Caco-2 (cell line): ENCODE measurements at regions not wholly inside any gene's neighbourhood (a gene's known extent, or its start where the extent isn't known, plus 50 kb on each side); places are given as distances from the start of the nearest gene placed in this dataset.

Experiments used
- BruUV-seq: library from RNA; stranded (reverse); fragments of 400-500 nt; replicated peaks from 2 replicates; lab custom pipeline; 2021; lab: Mats Ljungman, UMichigan
- CTCF ChIA-PET: fragments of 300-600 bp; sonication (Branson Sonifier 250); formaldehyde crosslinking; loops from one replicate; lab custom pipeline; 2022; ENCODE audit warnings: antibody characterized with exemption; lab: Charles Lee
- POLR2A ChIA-PET: fragments of 300-600 bp; sonication (Branson Sonifier 250); formaldehyde crosslinking; loops from one replicate; lab custom pipeline; 2022; ENCODE audit warnings: antibody characterized with exemption; lab: Charles Lee
- DNase-seq, 2 experiments: peaks; one replicate each; pipeline versions ENCODE4 v3.0.0 to v3.0.0-alpha.2; 2020 to 2022
- H3K27me3 ChIP-seq: replicated peaks from 2 replicates; pipeline ENCODE4 v1.6.0; 2011; ENCODE audit warnings: low read length; ENCODE audit not compliant: control insufficient read depth, insufficient read depth
- H3K36me3 ChIP-seq: 2 replicates; pipeline ENCODE4 v1.5.1; 2011; ENCODE audit warnings: low read length; ENCODE audit not compliant: control insufficient read depth, insufficient read depth
- H3K4me1 ChIP-seq: fragments of 250-450 bp; sonication (Bioruptor Pico); 2 replicates; pipeline ENCODE4 v1.5.1; 2020; ENCODE audit warnings: mild to moderate bottlenecking
- H3K4me3 ChIP-seq: 2 replicates; pipeline ENCODE4 v1.5.1; 2011; ENCODE audit warnings: low read depth, mild to moderate bottlenecking, control low read depth, low read length
- H3K9me3 ChIP-seq: fragments of 250-450 bp; sonication (Bioruptor Pico); 2 replicates; pipeline ENCODE4 v1.5.1; 2020; ENCODE audit warnings: mild to moderate bottlenecking, moderate library complexity
- H3K27ac Mint-ChIP-seq: one replicate; pipeline ENCODE4 v1.8.0; 2022; ENCODE audit warnings: mixed read lengths; ENCODE audit not compliant: unreplicated experiment
- H3K27me3 Mint-ChIP-seq: one replicate; pipeline ENCODE4 v1.8.0; 2022; ENCODE audit warnings: mixed read lengths; ENCODE audit not compliant: insufficient read depth, unreplicated experiment
- H3K36me3 Mint-ChIP-seq: one replicate; pipeline ENCODE4 v1.8.0; 2022; ENCODE audit warnings: mild to moderate bottlenecking, mixed read lengths; ENCODE audit not compliant: insufficient read depth, unreplicated experiment
- H3K4me1 Mint-ChIP-seq: one replicate; pipeline ENCODE4 v1.8.0; 2022; ENCODE audit warnings: low read depth, mixed read lengths; ENCODE audit not compliant: unreplicated experiment
- H3K4me3 Mint-ChIP-seq: one replicate; pipeline ENCODE4 v1.8.0; 2022; ENCODE audit warnings: mild to moderate bottlenecking, moderate library complexity, mixed read lengths; ENCODE audit not compliant: unreplicated experiment
- H3K9me3 Mint-ChIP-seq: one replicate; pipeline ENCODE4 v1.8.0; 2022; ENCODE audit warnings: mixed read lengths; ENCODE audit not compliant: unreplicated experiment
- intact Hi-C: fragments of 100-400 bp; cut with micrococcal nuclease; formaldehyde crosslinking; loops from one replicate; pipeline ENCODE4 v1.10.0; 2022; ENCODE audit not compliant: unreplicated experiment
- TF ChIP-seq, protein P1 (sequence below), 2 experiments: fragments of 200-600 bp in 1 of 2; IDR thresholded peaks; 1 replicate in 1 of 2; 2 replicates in 1 of 2; pipeline versions ENCODE4 v1.5.1 to v1.8.0; 2011 to 2022; ENCODE audit warnings: antibody characterized with exemption in 1 of 2, control low read depth in 1 of 2, inconsistent platforms in 1 of 2, low read depth in 1 of 2, low read length in 1 of 2, mild to moderate bottlenecking in 1 of 2, moderate library complexity in 1 of 2; ENCODE audit not compliant: insufficient read depth in 1 of 2, severe bottlenecking in 1 of 2, unreplicated experiment in 1 of 2

DNA sequence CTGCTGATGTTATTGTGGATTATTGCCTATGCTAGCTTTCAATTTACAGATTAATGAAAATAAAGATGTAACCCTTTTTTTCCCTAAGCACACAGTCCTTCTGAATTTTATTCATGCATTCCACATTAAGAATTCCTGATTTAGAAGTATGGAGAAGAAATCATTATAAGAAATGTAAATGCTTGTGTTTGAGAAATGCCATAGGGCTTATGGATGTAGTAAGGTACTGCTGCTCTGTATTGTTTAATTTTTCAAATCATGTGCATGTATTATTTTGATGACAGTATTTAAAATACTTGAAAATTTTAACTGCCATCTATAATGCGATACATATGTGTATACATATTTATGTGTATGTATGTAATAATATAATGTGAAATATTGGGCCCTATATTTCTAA, 167.1 kb upstream of the SOX5 start:
- no TSS peak for BruUV-seq
- no peaks in the 10 kb centered on the region for H3K9me3 Mint-ChIP-seq
- Histone ChIP-seq H3K36me3 (no peaks in the 10 kb centered on the region), H3K27me3 (no peaks in the 10 kb centered on the region), H3K9me3 (0 out of 2 replicates have a peak, but pooled peaks cover 3% of the 10 kb centered on the region), H3K4me1 (peaks cover 6% of the 10 kb centered on the region; the same call in 1 of the 2 replicates), H3K4me3 (no peak overlapping the region)
- ChIA-PET CTCF (no interaction called here), POLR2A (no interaction called here)
- TF ChIP-seq, protein P1, sequence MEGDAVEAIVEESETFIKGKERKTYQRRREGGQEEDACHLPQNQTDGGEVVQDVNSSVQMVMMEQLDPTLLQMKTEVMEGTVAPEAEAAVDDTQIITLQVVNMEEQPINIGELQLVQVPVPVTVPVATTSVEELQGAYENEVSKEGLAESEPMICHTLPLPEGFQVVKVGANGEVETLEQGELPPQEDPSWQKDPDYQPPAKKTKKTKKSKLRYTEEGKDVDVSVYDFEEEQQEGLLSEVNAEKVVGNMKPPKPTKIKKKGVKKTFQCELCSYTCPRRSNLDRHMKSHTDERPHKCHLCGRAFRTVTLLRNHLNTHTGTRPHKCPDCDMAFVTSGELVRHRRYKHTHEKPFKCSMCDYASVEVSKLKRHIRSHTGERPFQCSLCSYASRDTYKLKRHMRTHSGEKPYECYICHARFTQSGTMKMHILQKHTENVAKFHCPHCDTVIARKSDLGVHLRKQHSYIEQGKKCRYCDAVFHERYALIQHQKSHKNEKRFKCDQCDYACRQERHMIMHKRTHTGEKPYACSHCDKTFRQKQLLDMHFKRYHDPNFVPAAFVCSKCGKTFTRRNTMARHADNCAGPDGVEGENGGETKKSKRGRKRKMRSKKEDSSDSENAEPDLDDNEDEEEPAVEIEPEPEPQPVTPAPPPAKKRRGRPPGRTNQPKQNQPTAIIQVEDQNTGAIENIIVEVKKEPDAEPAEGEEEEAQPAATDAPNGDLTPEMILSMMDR (IDR thresholded peaks at IDR 0.05; ENCODE audit: insufficient read depth in 1 of 2, low read depth in 1 of 2, low read length in 1 of 2, severe bottlenecking in 1 of 2, unreplicated experiment in 1 of 2), result no peak
- H3K27me3 Mint-ChIP-seq, result no peaks in the 10 kb centered on the region
- intact Hi-C loops, result no loop called here
- H3K27ac Mint-ChIP-seq, result no peak overlapping the region
- no peak overlapping the region for H3K4me3 Mint-ChIP-seq
- H3K4me1 Mint-ChIP-seq, result peaks cover 8% of the 10 kb centered on the region
- DNase-seq, result no peak
- H3K36me3 Mint-ChIP-seq, result no peaks in the 10 kb centered on the region

DNA sequence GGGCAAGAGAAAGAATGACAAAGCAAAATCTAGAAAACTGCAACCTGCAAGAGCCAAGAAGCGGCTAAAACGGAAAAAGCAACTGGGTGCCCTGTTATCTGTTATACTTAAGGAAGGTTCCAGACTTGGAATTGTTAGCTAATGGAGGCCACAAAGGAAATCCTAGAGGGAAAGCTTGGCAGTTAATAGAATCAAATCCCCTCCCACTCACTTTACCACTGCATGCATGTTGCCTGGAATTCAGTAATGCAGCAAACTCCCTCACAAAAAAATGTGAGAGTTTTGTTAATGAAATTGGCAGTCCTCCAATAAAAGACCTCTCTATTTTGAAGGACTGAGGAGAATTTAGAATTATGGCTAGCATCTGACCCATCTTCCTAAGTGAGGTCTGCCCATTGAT, 164.2 kb upstream of the SOX5 start:
- Mint-ChIP-seq H3K36me3 (no peaks in the 10 kb centered on the region), H3K27ac (no peak overlapping the region), H3K9me3 (no peaks in the 10 kb centered on the region), H3K27me3 (no peaks in the 10 kb centered on the region), H3K4me1 (peaks cover 8% of the 10 kb centered on the region), H3K4me3 (no peak overlapping the region)
- ChIA-PET CTCF (no interaction called here), POLR2A (no interaction called here)
- BruUV-seq, result no TSS peak
- TF ChIP-seq, protein P1 (IDR thresholded peaks at IDR 0.05; ENCODE audit: insufficient read depth in 1 of 2, low read depth in 1 of 2, low read length in 1 of 2, severe bottlenecking in 1 of 2, unreplicated experiment in 1 of 2), result no peak
- Histone ChIP-seq H3K9me3 (no peaks in the 10 kb centered on the region), H3K4me3 (no peak overlapping the region), H3K27me3 (no peaks in the 10 kb centered on the region), H3K4me1 (peaks cover 6% of the 10 kb centered on the region; the same call in 1 of the 2 replicates), H3K36me3 (no peaks in the 10 kb centered on the region)
- no peak for DNase-seq
- intact Hi-C loops, result no loop called here

GRCh38 chr12:24111616-24112015, 162.1 kb upstream of the SOX5 start:
- no peaks in the 10 kb centered on the region for H3K36me3 Mint-ChIP-seq
- no peaks in the 10 kb centered on the region for H3K27me3 Mint-ChIP-seq
- intact Hi-C loops, result no loop called here
- H3K9me3 ChIP-seq, result no peaks in the 10 kb centered on the region
- TF ChIP-seq, protein P1 (IDR thresholded peaks at IDR 0.05; ENCODE audit: insufficient read depth in 1 of 2, low read depth in 1 of 2, low read length in 1 of 2, severe bottlenecking in 1 of 2, unreplicated experiment in 1 of 2), result no peak
- DNase-seq, result no peak
- H3K4me3 ChIP-seq, result no peak overlapping the region
- H3K36me3 ChIP-seq, result no peaks in the 10 kb centered on the region
- H3K4me3 Mint-ChIP-seq, result no peak overlapping the region
- H3K4me1 ChIP-seq, result no peaks in the 10 kb centered on the region
- ChIA-PET POLR2A (no interaction called here), CTCF (no interaction called here)
- no peaks in the 10 kb centered on the region for H3K9me3 Mint-ChIP-seq
- no TSS peak for BruUV-seq
- no peak overlapping the region for H3K27ac Mint-ChIP-seq
- H3K4me1 Mint-ChIP-seq, result peaks cover 8% of the 10 kb centered on the region
- H3K27me3 ChIP-seq, result no peaks in the 10 kb centered on the region
